IMR-90 (cell line): ENCODE measurements at regions not wholly inside any gene's neighbourhood (a gene's known extent, or its start where the extent isn't known, plus 50 kb on each side); places are given as distances from the start of the nearest gene placed in this dataset.

ENCODE experiments used
- ATAC-seq: fragments of 200-7000 bp; cut with Tn5 transposase; 2 replicates; pipeline ENCODE4 v1.9.1; 2020; ENCODE audit warnings: low read depth, mild to moderate bottlenecking, moderate library complexity
- BruUV-seq: library from RNA; stranded (reverse); fragments of 400-500 nt; replicated peaks from 2 replicates; lab custom pipeline; 2021; lab: Mats Ljungman, UMichigan
- CTCF ChIA-PET: fragments of 300-600 bp; formaldehyde crosslinking; extraction: SDS; loops from one replicate; lab custom pipeline; 2021; ENCODE audit warnings: antibody characterized with exemption; lab: Yijun Ruan, JAX
- POLR2A ChIA-PET: fragments of 300-600 bp; sonication (Branson Sonifier 250); formaldehyde crosslinking; loops from one replicate; lab custom pipeline; 2022; ENCODE audit warnings: antibody characterized with exemption; ENCODE audit not compliant: unreplicated experiment; lab: Charles Lee
- DNase-seq: peaks from one replicate; pipeline ENCODE4 v3.0.0; 2013
- H2AFZ ChIP-seq: replicated peaks from 2 replicates; pipeline ENCODE3; 2013; ENCODE audit warnings: low read length, mild to moderate bottlenecking; ENCODE audit not compliant: poor library complexity
- H2AK5ac ChIP-seq: 2 replicates; pipeline ENCODE4 v1.6.1; 2013; ENCODE audit warnings: low read depth, low read length, inconsistent platforms
- H2AK9ac ChIP-seq: replicated peaks from 2 replicates; pipeline ENCODE3; 2013; ENCODE audit warnings: mild to moderate bottlenecking, low read depth, low read length, moderate library complexity; ENCODE audit not compliant: poor library complexity
- H2BK120ac ChIP-seq: 2 replicates; pipeline ENCODE4 v1.6.1; 2013; ENCODE audit warnings: low read depth, low read length, inconsistent platforms
- H2BK15ac ChIP-seq: 3 replicates; pipeline ENCODE4 v1.6.1; 2013; ENCODE audit warnings: low read depth, low read length, inconsistent platforms
- H2BK20ac ChIP-seq: 2 replicates; pipeline ENCODE4 v1.6.1; 2013; ENCODE audit warnings: low read depth, mild to moderate bottlenecking, inconsistent platforms, low read length, moderate library complexity
- H2BK5ac ChIP-seq: 2 replicates; pipeline ENCODE4 v1.6.1; 2013; ENCODE audit warnings: mild to moderate bottlenecking, low read depth, low read length, inconsistent platforms; ENCODE audit not compliant: poor library complexity, severe bottlenecking
- H3K14ac ChIP-seq: replicated peaks from 2 replicates; pipeline ENCODE4 v1.6.1; 2013; ENCODE audit warnings: low read depth, low read length, inconsistent platforms
- H3K18ac ChIP-seq: 2 replicates; pipeline ENCODE4 v1.6.1; 2013; ENCODE audit warnings: low read depth, low read length, control low read depth
- H3K23ac ChIP-seq: 2 replicates; pipeline ENCODE4 v1.6.1; 2013; ENCODE audit warnings: low read depth, low read length, inconsistent platforms
- H3K27ac ChIP-seq: 2 replicates; pipeline ENCODE4 v1.5.1; 2013; ENCODE audit warnings: mild to moderate bottlenecking, control low read depth, low read length; ENCODE audit not compliant: insufficient read depth
- H3K27me3 ChIP-seq: 2 replicates; pipeline ENCODE4 v1.6.1; 2013; ENCODE audit warnings: low read length; ENCODE audit not compliant: control insufficient read depth, insufficient read depth
- H3K36me3 ChIP-seq: 2 replicates; pipeline ENCODE4 v1.6.1; 2013; ENCODE audit warnings: low read length, mixed read lengths; ENCODE audit not compliant: control insufficient read depth, insufficient read depth
- H3K4ac ChIP-seq: 2 replicates; pipeline ENCODE4 v1.6.1; 2013; ENCODE audit warnings: low read depth, low read length, inconsistent platforms
- H3K4me1 ChIP-seq: 2 replicates; pipeline ENCODE4 v1.6.1; 2013; ENCODE audit warnings: low read length, mixed read lengths; ENCODE audit not compliant: control insufficient read depth, insufficient read depth
- H3K4me2 ChIP-seq: 2 replicates; pipeline ENCODE4 v1.6.1; 2013; ENCODE audit warnings: low read depth, mild to moderate bottlenecking, control low read depth, low read length, moderate library complexity
- H3K4me3 ChIP-seq: 2 replicates; pipeline ENCODE4 v1.5.1; 2013; ENCODE audit warnings: low read depth, mild to moderate bottlenecking, control low read depth, low read length, moderate library complexity; ENCODE audit not compliant: insufficient read depth
- H3K56ac ChIP-seq: 2 replicates; pipeline ENCODE4 v1.6.1; 2013; ENCODE audit warnings: low read length, inconsistent platforms; ENCODE audit not compliant: insufficient read depth; ENCODE audit errors: extremely low read depth
- H3K79me1 ChIP-seq, 2 experiments: 2 replicates each; pipeline ENCODE4 v1.6.1; 2013; ENCODE audit warnings: low read length in 2 of 2, inconsistent platforms in 1 of 2, low read depth in 1 of 2
- H3K9ac ChIP-seq: 2 replicates; pipeline ENCODE4 v1.6.1; 2013; ENCODE audit warnings: low read depth, low read length, control low read depth
- H3K9me1 ChIP-seq: 2 replicates; pipeline ENCODE4 v1.6.1; 2013; ENCODE audit warnings: low read length, inconsistent platforms; ENCODE audit not compliant: insufficient read depth
- H3K9me3 ChIP-seq: 2 replicates; pipeline ENCODE4 v1.6.1; 2013; ENCODE audit warnings: low read length; ENCODE audit not compliant: control insufficient read depth, insufficient read depth
- H4K20me1 ChIP-seq: 2 replicates; pipeline ENCODE4 v1.6.1; 2013; ENCODE audit warnings: low read length, inconsistent platforms; ENCODE audit not compliant: insufficient read depth
- H4K5ac ChIP-seq: 2 replicates; pipeline ENCODE4 v1.6.1; 2013; ENCODE audit warnings: mild to moderate bottlenecking, low read depth, low read length, control low read depth
- H4K8ac ChIP-seq, 2 experiments: 2 replicates each; pipeline ENCODE4 v1.6.1; 2013; ENCODE audit warnings: low read depth in 2 of 2, low read length in 2 of 2, control low read depth in 1 of 2, inconsistent platforms in 1 of 2
- H4K91ac ChIP-seq: 2 replicates; pipeline ENCODE4 v1.6.1; 2013; ENCODE audit warnings: low read depth, low read length, inconsistent platforms; ENCODE audit not compliant: insufficient read depth
- CHD1 ChIP-seq: IDR thresholded peaks from 2 replicates; pipeline ENCODE4 v1.6.1; 2012; ENCODE audit warnings: low read depth, low read length, improper control_type of control experiment
- FOS ChIP-seq: fragments of 150-350 bp; IDR thresholded peaks from 2 replicates; pipeline ENCODE4 v1.6.1; 2016; ENCODE audit warnings: low read depth, low read length
- MAFK ChIP-seq: IDR thresholded peaks from 2 replicates; pipeline ENCODE4 v1.6.1; 2012; ENCODE audit warnings: low read depth, low read length, improper control_type of control experiment
- MXI1 ChIP-seq: IDR thresholded peaks from 2 replicates; pipeline ENCODE4 v1.6.1; 2012; ENCODE audit warnings: low read depth, mild to moderate bottlenecking, low read length, moderate library complexity, borderline replicate concordance
- RAD21 ChIP-seq: IDR thresholded peaks from 2 replicates; pipeline ENCODE4 v1.6.1; 2012; ENCODE audit warnings: low read length, improper control_type of control experiment
- RCOR1 ChIP-seq: IDR thresholded peaks from 2 replicates; pipeline ENCODE4 v1.6.1; 2012; ENCODE audit warnings: mild to moderate bottlenecking, low read length, improper control_type of control experiment; ENCODE audit not compliant: insufficient replicate concordance
- RFX5 ChIP-seq: IDR thresholded peaks from 2 replicates; pipeline ENCODE4 v1.8.0; 2012; ENCODE audit warnings: low read depth, mild to moderate bottlenecking, low read length, moderate library complexity
- SMC3 ChIP-seq: fragments of 150-350 bp; IDR thresholded peaks from 2 replicates; pipeline ENCODE4 v1.6.1; 2016; ENCODE audit warnings: low read depth, mild to moderate bottlenecking, antibody characterized with exemption, low read length, moderate library complexity
- WGBS, 2 experiments: methylation state at CpG; one replicate each; pipeline versions ENCODE4 v1.1.5 to v1.1.7; 2013; ENCODE audit warnings: missing lambda C conversion rate in 2 of 2; ENCODE audit not compliant: insufficient read length in 1 of 2; ENCODE audit errors: extremely low coverage in 2 of 2; 5-methylcytosine and 5-hydroxymethylcytosine counted together
- dilution Hi-C: fragments of 300-500 bp; cut with HindIII; formaldehyde crosslinking; loops from one replicate; pipeline ENCODE4 v1.14.3; 2018; ENCODE audit warnings: low sequenced_read_pairs; ENCODE audit not compliant: unreplicated experiment
- in situ Hi-C: fragments of 300-500 bp; cut with MboI; formaldehyde crosslinking; loops from 3 replicates; pipeline ENCODE4 v1.14.3; 2019; ENCODE audit warnings: low sequenced_read_pairs, inconsistent platforms, mixed read lengths
- intact Hi-C: fragments of 100-400 bp; cut with micrococcal nuclease; formaldehyde crosslinking; loops from 2 replicates; pipeline ENCODE4 v1.10.0; 2022
- TF ChIP-seq, protein P1 (sequence below): conservative IDR thresholded peaks from 2 replicates; pipeline ENCODE4 v1.5.1; 2012; ENCODE audit warnings: mild to moderate bottlenecking, low read depth, low read length, improper control_type of control experiment
- TF ChIP-seq, protein P2 (sequence below): fragments of 150-350 bp; IDR thresholded peaks from 2 replicates; pipeline ENCODE4 v1.6.1; 2016; ENCODE audit warnings: low read depth, mild to moderate bottlenecking, low read length, moderate library complexity, borderline replicate concordance

DNA sequence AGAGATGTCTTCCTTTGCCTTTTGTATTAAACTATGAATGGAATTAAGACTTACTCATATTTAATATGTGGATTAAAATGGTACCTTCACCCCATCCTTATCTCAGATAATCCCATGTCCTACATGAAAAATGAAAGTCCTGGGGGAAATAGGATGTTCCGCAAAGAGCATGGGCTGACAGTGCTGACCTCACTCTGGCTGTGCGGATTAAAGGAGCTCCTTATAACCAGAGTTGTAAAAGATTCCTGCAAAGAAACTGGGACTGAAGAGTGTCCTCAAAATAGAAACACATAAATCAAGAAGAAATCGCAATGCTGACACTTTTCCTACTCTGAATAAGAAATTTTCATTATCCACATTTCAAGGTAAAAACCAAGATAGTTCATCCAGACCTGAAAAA, 384.5 kb downstream of the LIG4 start:
- Histone ChIP-seq H2AK9ac (no peak overlapping the region), H3K4ac (no peak overlapping the region), H3K27me3 (no peaks in the 10 kb centered on the region), H2AFZ (no peak overlapping the region), H2BK20ac (no peak overlapping the region), H3K4me2 (no peak overlapping the region), H4K20me1 (peaks cover 26% of the 10 kb centered on the region), H2AK5ac (no peak overlapping the region), H3K23ac (no peak overlapping the region), H3K27ac (no peak overlapping the region), H3K4me3 (no peak overlapping the region), H3K9ac (no peak overlapping the region), H2BK120ac (no peak overlapping the region), H4K91ac (no peak overlapping the region), H3K36me3 (no peaks in the 10 kb centered on the region; the same call in 1 of the 2 replicates), H3K14ac (no peak overlapping the region), H3K56ac (no peak overlapping the region), H3K4me1 (peaks cover 12% of the 10 kb centered on the region), H2BK15ac (no peak overlapping the region), H2BK5ac (no peak overlapping the region), H3K18ac (no peak overlapping the region), H3K9me1 (peaks cover 20% of the 10 kb centered on the region), H3K79me1 (peaks cover 24 to 78% of the 10 kb centered on the region in 2 experiments), H3K9me3 (no peaks in the 10 kb centered on the region), H4K8ac (no peak overlapping the region), H4K5ac (no peak overlapping the region)
- dilution Hi-C loops: no loop called here
- in situ Hi-C loops: no loop called here
- no CpG with 5 or more reads among the region's 3 CpGs for WGBS, 2 experiments
- CTCF ChIA-PET: no interaction called here
- intact Hi-C loops: no loop called here
- POLR2A ChIA-PET: no interaction called here
- ATAC-seq (no peak), DNase-seq (no peak)
- TF ChIP-seq MXI1: no peak
- TF ChIP-seq CHD1: no peak
- no peak for TF ChIP-seq RAD21
- no peak for TF ChIP-seq MAFK
- TF ChIP-seq RCOR1: no peak
- TF ChIP-seq, protein P1, sequence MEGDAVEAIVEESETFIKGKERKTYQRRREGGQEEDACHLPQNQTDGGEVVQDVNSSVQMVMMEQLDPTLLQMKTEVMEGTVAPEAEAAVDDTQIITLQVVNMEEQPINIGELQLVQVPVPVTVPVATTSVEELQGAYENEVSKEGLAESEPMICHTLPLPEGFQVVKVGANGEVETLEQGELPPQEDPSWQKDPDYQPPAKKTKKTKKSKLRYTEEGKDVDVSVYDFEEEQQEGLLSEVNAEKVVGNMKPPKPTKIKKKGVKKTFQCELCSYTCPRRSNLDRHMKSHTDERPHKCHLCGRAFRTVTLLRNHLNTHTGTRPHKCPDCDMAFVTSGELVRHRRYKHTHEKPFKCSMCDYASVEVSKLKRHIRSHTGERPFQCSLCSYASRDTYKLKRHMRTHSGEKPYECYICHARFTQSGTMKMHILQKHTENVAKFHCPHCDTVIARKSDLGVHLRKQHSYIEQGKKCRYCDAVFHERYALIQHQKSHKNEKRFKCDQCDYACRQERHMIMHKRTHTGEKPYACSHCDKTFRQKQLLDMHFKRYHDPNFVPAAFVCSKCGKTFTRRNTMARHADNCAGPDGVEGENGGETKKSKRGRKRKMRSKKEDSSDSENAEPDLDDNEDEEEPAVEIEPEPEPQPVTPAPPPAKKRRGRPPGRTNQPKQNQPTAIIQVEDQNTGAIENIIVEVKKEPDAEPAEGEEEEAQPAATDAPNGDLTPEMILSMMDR: no peak
- no peak for TF ChIP-seq RFX5
- TF ChIP-seq FOS: no peak
- TF ChIP-seq, protein P2, sequence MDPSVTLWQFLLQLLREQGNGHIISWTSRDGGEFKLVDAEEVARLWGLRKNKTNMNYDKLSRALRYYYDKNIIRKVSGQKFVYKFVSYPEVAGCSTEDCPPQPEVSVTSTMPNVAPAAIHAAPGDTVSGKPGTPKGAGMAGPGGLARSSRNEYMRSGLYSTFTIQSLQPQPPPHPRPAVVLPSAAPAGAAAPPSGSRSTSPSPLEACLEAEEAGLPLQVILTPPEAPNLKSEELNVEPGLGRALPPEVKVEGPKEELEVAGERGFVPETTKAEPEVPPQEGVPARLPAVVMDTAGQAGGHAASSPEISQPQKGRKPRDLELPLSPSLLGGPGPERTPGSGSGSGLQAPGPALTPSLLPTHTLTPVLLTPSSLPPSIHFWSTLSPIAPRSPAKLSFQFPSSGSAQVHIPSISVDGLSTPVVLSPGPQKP: no peak
- TF ChIP-seq SMC3: no peak
- BruUV-seq: no TSS peak
